Motor neuron (in vitro differentiated cells): ENCODE measurements at regions not wholly inside any gene's neighbourhood (a gene's known extent, or its start where the extent isn't known, plus 50 kb on each side); places are given as distances from the start of the nearest gene placed in this dataset.
A peak's percentile ranks its signal among the peaks of the same experiment; 100 is the strongest.

Source experiments
- ATAC-seq, 8 experiments: fragments of 200-7000 bp; cut with Tn5 transposase; replicated peaks in 6 of 8; 2 replicates each; pipeline ENCODE4 v1.8.0; 2021; ENCODE audit warnings: mild to moderate bottlenecking in 8 of 8, moderate library complexity in 8 of 8
- H3K27ac ChIP-seq, 2 donors: fragments of 250-450 bp; sonication (Bioruptor Pico); 2 replicates each; pipeline ENCODE4 v1.9.0; 2021; ENCODE audit warnings: antibody characterized with exemption in 2 of 2, mild to moderate bottlenecking in 2 of 2, moderate library complexity in 1 of 2
- H3K4me1 ChIP-seq, 2 donors: fragments of 250-450 bp; sonication (Bioruptor Pico); replicated peaks in 1 of 2; 2 replicates each; pipeline ENCODE4 v1.6.1; 2021; ENCODE audit warnings: antibody characterized with exemption in 2 of 2, mild to moderate bottlenecking in 2 of 2, moderate library complexity in 1 of 2
- H3K4me3 ChIP-seq, 5 donors: fragments of 250-450 bp; sonication (Bioruptor Pico); 2 replicates each; pipeline ENCODE4 v1.9.0; 2021; ENCODE audit warnings: antibody characterized with exemption in 5 of 5, mild to moderate bottlenecking in 5 of 5, moderate library complexity in 4 of 5
- WGBS, 10 experiments: fragments of 450-650 bp; shearing (Covaris generic); methylation state at CpG; one replicate each; pipeline ENCODE4 v1.0.0; 2022; 5-methylcytosine and 5-hydroxymethylcytosine counted together
- in situ Hi-C, 9 experiments: fragments of 400-800 bp; cut with MboI; loops; one replicate each; pipeline ENCODE4 v1.15.0; 2021; ENCODE audit warnings: low sequenced_read_pairs in 9 of 9, low pct_unique_long_range_greater_than_20kb in 2 of 9; ENCODE audit not compliant: unreplicated experiment in 9 of 9

- Histone ChIP-seq H3K4me3 (no peak overlapping the region), H3K4me1 (no peaks in the 10 kb centered on the region), H3K27ac (no peak overlapping the region)
- ATAC-seq = no peak
- in situ Hi-C loops = no loop called here
- WGBS, 10 experiments = 83 to 100% (median 98%) methylated on average over 2 to 3 of the region's 3 CpGs; no CpG with 5 or more reads in 4 of the 10 experiments
Observed at GRCh38 chr3:143190101-143190500, 70.5 kb downstream of the CHST2 start.

- Histone ChIP-seq H3K4me3 (no peak overlapping the region), H3K4me1 (no peaks in the 10 kb centered on the region), H3K27ac (no peak overlapping the region)
- ATAC-seq = no peak
- in situ Hi-C loops = no loop called here
- WGBS, 10 experiments = 0 to 80% (median 37%) methylated on average over 1 of the region's 1 CpG; no CpG with 5 or more reads in 2 of the 10 experiments
Observed at GRCh38 chr3:143192193-143192592, 72.6 kb downstream of the CHST2 start.

GRCh38 chr3:143200001-143200924, 80.7 kb downstream of the CHST2 start:
- in situ Hi-C loops = no loop called here
- WGBS, 10 experiments = 32 to 100% (median 89%) methylated on average over 5 to 12 of the region's 12 CpGs
- peak in 1 of 8 experiments; percentile 41 for ATAC-seq

GRCh38 chr3:143201045-143201444, 81.5 kb downstream of the CHST2 start:
- in situ Hi-C loops = no loop called here
- ATAC-seq = peak in 3 of 8 experiments; percentile 37 to 80 (median 52)
- WGBS, 10 experiments = 26 to 100% (median 89%) methylated on average over 1 to 3 of the region's 3 CpGs; no CpG with 5 or more reads in 2 of the 10 experiments
- no peak overlapping the region for H3K4me3 ChIP-seq
- H3K4me1 ChIP-seq = peaks cover 0 to 4% of the 10 kb centered on the region in 2 donors
- no peak overlapping the region for H3K27ac ChIP-seq

More at GRCh38 chr3:143200001-143200924, 80.7 kb downstream of the CHST2 start:
- Histone ChIP-seq H3K4me1 (peaks cover 0 to 4% of the 10 kb centered on the region in 2 donors), H3K27ac (no peak overlapping the region), H3K4me3 (no peak overlapping the region)

GRCh38 chr3:143201870-143202752, 82.5 kb downstream of the CHST2 start:
- no peak overlapping the region for H3K27ac ChIP-seq
- H3K4me1 ChIP-seq = peaks cover 0 to 4% of the 10 kb centered on the region in 2 donors
- WGBS, 10 experiments = 60 to 100% (median 80%) methylated on average over 1 to 13 of the region's 13 CpGs; no CpG with 5 or more reads in 1 of the 10 experiments
- in situ Hi-C loops = no loop called here
- ATAC-seq = peak in 1 of 8 experiments; percentile 32
- no peak overlapping the region for H3K4me3 ChIP-seq

- ATAC-seq = peak in 1 of 8 experiments; percentile 38
- WGBS, 10 experiments = 17 to 100% (median 57%) methylated on average over 1 to 3 of the region's 3 CpGs; no CpG with 5 or more reads in 2 of the 10 experiments
- H3K27ac ChIP-seq = no peak overlapping the region
- in situ Hi-C loops = no loop called here
- H3K4me3 ChIP-seq = no peak overlapping the region
- peaks cover 0 to 4% of the 10 kb centered on the region in 2 donors for H3K4me1 ChIP-seq
Observed at GRCh38 chr3:143203142-143203541, 83.6 kb downstream of the CHST2 start.

- in situ Hi-C loops = no loop called here
- WGBS, 10 experiments = 40 to 100% (median 86%) methylated on average over 1 to 3 of the region's 3 CpGs; no CpG with 5 or more reads in 2 of the 10 experiments
- Histone ChIP-seq H3K27ac (no peak overlapping the region), H3K4me3 (no peak overlapping the region), H3K4me1 (peaks cover 0 to 4% of the 10 kb centered on the region in 2 donors)
- ATAC-seq = no peak
Observed at GRCh38 chr3:143203848-143204247, 84.3 kb downstream of the CHST2 start.

GRCh38 chr3:143206955-143207337, 87.4 kb downstream of the CHST2 start:
- 40 to 100% (median 71%) methylated on average over 1 to 4 of the region's 4 CpGs; no CpG with 5 or more reads in 1 of the 10 experiments for WGBS, 10 experiments

GRCh38 chr3:143207338-143207961, 87.9 kb downstream of the CHST2 start:
- peaks cover 0 to 4% of the 10 kb centered on the region in 2 donors for H3K4me1 ChIP-seq
- WGBS, 10 experiments = 33 to 100% (median 82%) methylated on average over 1 of the region's 1 CpG; no CpG with 5 or more reads in 3 of the 10 experiments
- H3K27ac ChIP-seq = no peak overlapping the region
- no peak overlapping the region for H3K4me3 ChIP-seq
- in situ Hi-C loops = no loop called here
- ATAC-seq = peak in 3 of 8 experiments; percentile 50 to 90 (median 90)

More at GRCh38 chr3:143206955-143207337, 87.4 kb downstream of the CHST2 start:
- Histone ChIP-seq H3K27ac (no peak overlapping the region), H3K4me1 (peaks cover 0 to 4% of the 10 kb centered on the region in 2 donors), H3K4me3 (no peak overlapping the region)
- in situ Hi-C loops = no loop called here
- peak in 1 of 8 experiments; percentile 19 for ATAC-seq

- 30 to 100% (median 86%) methylated on average over 1 to 3 of the region's 3 CpGs; no CpG with 5 or more reads in 1 of the 10 experiments for WGBS, 10 experiments
- no peak overlapping the region for H3K27ac ChIP-seq
- no peak for ATAC-seq
- in situ Hi-C loops = no loop called here
- no peak overlapping the region for H3K4me3 ChIP-seq
- H3K4me1 ChIP-seq = no peaks in the 10 kb centered on the region
Observed at GRCh38 chr3:143208976-143209714, 89.6 kb downstream of the CHST2 start.

GRCh38 chr3:143209715-143210059, 90.1 kb downstream of the CHST2 start:
- 19 to 92% (median 55%) methylated on average over 2 to 4 of the region's 4 CpGs; no CpG with 5 or more reads in 2 of the 10 experiments for WGBS, 10 experiments
- no peak for ATAC-seq
- no peaks in the 10 kb centered on the region for H3K4me1 ChIP-seq
- in situ Hi-C loops = no loop called here
- no peak overlapping the region for H3K27ac ChIP-seq
- no peak overlapping the region for H3K4me3 ChIP-seq

- in situ Hi-C loops = no loop called here
- no peak for ATAC-seq
- Histone ChIP-seq H3K4me1 (no peaks in the 10 kb centered on the region), H3K27ac (no peak overlapping the region), H3K4me3 (no peak overlapping the region)
- 0 to 84% (median 45%) methylated on average over 1 to 2 of the region's 2 CpGs; no CpG with 5 or more reads in 2 of the 10 experiments for WGBS, 10 experiments
Observed at GRCh38 chr3:143210141-143210540, 90.6 kb downstream of the CHST2 start.
